Ishikawa (cell line): ENCODE measurements at regions not wholly inside any gene's neighbourhood (a gene's known extent, or its start where the extent isn't known, plus 50 kb on each side); places are given as distances from the start of the nearest gene placed in this dataset.

Source experiments
- CEBPB ChIP-seq: IDR thresholded peaks from 2 replicates; pipeline ENCODE4 v1.6.1; 2012
- CREB1 ChIP-seq: IDR thresholded peaks from 2 replicates; pipeline ENCODE4 v1.6.1; 2012; ENCODE audit warnings: low read depth
- EGR1 ChIP-seq: IDR thresholded peaks from 2 replicates; pipeline ENCODE4 v1.6.1; 2012
- EP300 ChIP-seq: IDR thresholded peaks from 2 replicates; pipeline ENCODE4 v1.6.1; 2012; ENCODE audit warnings: borderline replicate concordance
- FOXM1 ChIP-seq: IDR thresholded peaks from 2 replicates; pipeline ENCODE4 v1.6.1; 2012; ENCODE audit warnings: low read depth, borderline replicate concordance
- NFIC ChIP-seq: IDR thresholded peaks from 2 replicates; pipeline ENCODE4 v1.6.1; 2012
- RAD21 ChIP-seq: IDR thresholded peaks from 2 replicates; pipeline ENCODE4 v1.6.1; 2012; ENCODE audit warnings: low read depth
- TAF1 ChIP-seq: IDR thresholded peaks from 2 replicates; pipeline ENCODE4 v1.6.1; 2012; ENCODE audit warnings: low read depth, mild to moderate bottlenecking
- TCF12 ChIP-seq: IDR thresholded peaks from 2 replicates; pipeline ENCODE4 v1.6.1; 2012; ENCODE audit warnings: low read depth
- TEAD4 ChIP-seq: IDR thresholded peaks from 2 replicates; pipeline ENCODE4 v1.6.1; 2012
- YY1 ChIP-seq: IDR thresholded peaks from 2 replicates; pipeline ENCODE4 v1.6.1; 2012; ENCODE audit warnings: low read depth
- ZBTB7A ChIP-seq: IDR thresholded peaks from 2 replicates; pipeline ENCODE4 v1.6.1; 2012; ENCODE audit warnings: low read depth
- TF ChIP-seq, protein P1 (sequence below): IDR thresholded peaks from 2 replicates; pipeline ENCODE4 v1.6.1; 2012; ENCODE audit warnings: low read depth, mild to moderate bottlenecking
- TF ChIP-seq, protein P2 (sequence below): IDR thresholded peaks from 2 replicates; pipeline ENCODE4 v1.6.1; 2012
- TF ChIP-seq, protein P3 (sequence below): IDR thresholded peaks from 2 replicates; pipeline ENCODE4 v1.6.1; 2012

DNA sequence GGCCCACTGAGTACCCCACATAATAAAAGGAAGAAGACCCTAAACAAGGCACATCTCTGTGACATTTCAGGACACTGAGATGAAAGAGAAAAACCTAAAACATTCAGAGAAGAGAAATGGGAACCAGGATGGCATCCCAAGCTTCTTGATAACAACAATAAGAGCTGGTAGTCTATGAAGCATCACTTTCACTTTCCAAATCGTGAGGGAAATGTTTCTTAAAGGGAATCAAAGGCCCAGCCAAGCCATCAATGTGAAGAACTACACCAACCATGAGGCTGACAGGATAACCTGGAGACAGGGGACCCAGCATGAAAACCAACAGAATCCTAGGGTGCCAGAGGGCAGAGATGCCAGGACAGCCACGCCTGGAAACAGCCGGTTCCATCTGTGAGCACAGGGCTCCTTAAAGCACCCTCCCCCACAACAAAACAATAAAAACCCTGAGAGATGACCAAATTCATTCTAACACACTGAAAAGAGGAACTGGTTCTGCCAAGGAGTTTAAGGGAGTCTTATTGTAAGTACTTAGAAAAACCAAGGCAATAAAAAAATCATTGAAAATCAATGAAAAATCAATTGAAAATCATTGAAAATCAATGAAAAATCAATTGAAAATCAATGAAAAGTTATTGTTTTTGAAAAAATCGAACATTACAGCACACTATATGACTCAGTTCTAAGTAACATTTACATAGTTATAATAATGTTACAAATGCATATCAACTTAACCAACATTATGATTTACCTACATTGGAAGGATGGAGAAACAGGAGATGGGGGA is 141.5 kb upstream of the ERG start:
- TF ChIP-seq EP300 (no peak), TEAD4 (no peak), NFIC (no peak), FOXM1 (no peak)
- TF ChIP-seq, protein P1, sequence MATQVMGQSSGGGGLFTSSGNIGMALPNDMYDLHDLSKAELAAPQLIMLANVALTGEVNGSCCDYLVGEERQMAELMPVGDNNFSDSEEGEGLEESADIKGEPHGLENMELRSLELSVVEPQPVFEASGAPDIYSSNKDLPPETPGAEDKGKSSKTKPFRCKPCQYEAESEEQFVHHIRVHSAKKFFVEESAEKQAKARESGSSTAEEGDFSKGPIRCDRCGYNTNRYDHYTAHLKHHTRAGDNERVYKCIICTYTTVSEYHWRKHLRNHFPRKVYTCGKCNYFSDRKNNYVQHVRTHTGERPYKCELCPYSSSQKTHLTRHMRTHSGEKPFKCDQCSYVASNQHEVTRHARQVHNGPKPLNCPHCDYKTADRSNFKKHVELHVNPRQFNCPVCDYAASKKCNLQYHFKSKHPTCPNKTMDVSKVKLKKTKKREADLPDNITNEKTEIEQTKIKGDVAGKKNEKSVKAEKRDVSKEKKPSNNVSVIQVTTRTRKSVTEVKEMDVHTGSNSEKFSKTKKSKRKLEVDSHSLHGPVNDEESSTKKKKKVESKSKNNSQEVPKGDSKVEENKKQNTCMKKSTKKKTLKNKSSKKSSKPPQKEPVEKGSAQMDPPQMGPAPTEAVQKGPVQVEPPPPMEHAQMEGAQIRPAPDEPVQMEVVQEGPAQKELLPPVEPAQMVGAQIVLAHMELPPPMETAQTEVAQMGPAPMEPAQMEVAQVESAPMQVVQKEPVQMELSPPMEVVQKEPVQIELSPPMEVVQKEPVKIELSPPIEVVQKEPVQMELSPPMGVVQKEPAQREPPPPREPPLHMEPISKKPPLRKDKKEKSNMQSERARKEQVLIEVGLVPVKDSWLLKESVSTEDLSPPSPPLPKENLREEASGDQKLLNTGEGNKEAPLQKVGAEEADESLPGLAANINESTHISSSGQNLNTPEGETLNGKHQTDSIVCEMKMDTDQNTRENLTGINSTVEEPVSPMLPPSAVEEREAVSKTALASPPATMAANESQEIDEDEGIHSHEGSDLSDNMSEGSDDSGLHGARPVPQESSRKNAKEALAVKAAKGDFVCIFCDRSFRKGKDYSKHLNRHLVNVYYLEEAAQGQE = no peak

DNA sequence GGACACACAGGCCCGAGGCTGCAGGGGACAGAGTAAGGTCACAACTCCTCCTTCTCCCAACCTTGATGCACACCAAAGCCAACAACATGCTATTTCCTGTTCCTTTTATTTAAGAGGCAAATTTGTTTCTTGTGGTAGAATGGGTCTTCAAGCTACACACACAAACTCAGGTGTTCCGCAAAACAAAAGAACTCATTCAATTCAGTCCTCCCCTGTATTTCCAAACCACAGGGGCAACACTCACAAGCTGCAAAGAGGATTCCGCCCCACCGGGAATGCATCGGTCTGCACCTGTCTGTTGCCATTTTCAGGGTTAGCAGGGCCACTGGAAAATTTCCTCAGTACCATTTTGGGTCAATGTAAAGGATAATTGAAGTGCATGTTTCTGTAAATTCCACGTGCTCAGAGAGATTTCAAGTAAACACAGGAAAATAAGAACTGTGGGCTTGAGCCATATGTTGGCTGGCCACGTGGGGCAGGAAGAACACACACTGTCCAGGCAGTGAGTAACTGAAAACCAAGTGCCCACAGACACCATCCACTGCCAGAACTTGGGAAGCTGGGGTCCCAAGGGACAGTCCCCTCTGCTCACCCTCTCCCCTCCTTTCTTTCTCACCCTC is 145.2 kb upstream of the ERG start:
- TF ChIP-seq, protein P1 = no peak
- TF ChIP-seq, protein P2, sequence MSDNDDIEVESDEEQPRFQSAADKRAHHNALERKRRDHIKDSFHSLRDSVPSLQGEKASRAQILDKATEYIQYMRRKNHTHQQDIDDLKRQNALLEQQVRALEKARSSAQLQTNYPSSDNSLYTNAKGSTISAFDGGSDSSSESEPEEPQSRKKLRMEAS = no peak
- TF ChIP-seq YY1 = no peak
- no peak for TF ChIP-seq EP300
- TF ChIP-seq, protein P3, sequence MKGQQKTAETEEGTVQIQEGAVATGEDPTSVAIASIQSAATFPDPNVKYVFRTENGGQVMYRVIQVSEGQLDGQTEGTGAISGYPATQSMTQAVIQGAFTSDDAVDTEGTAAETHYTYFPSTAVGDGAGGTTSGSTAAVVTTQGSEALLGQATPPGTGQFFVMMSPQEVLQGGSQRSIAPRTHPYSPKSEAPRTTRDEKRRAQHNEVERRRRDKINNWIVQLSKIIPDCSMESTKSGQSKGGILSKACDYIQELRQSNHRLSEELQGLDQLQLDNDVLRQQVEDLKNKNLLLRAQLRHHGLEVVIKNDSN = no peak
- TF ChIP-seq ZBTB7A = no peak
- no peak for TF ChIP-seq TAF1
- no peak for TF ChIP-seq TEAD4
- no peak for TF ChIP-seq RAD21

DNA sequence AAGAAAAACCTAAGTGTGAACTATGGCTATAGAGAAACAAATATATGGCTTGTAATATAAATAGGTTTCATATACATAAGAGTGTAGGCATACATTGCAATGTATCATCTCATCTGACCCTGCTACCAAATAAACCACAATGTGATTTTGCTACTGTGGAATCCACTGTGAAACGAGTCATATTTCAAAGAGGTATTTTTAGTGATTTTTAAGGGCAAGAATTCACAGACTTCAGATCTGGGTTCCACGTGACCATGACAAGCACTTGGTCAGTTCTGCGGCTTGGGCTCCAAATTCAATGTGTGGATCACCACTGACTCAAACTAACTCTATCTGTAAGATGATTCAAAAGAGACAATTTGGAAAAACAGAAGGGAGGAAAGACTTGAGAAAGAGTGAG is 147.0 kb upstream of the ERG start:
- TF ChIP-seq, protein P2 = no peak
- TF ChIP-seq TAF1 = no peak
- TF ChIP-seq FOXM1 = no peak
- TF ChIP-seq, protein P3 = no peak
- no peak for TF ChIP-seq NFIC
- no peak for TF ChIP-seq CEBPB
- no peak for TF ChIP-seq RAD21
- TF ChIP-seq CREB1 = no peak
- no peak for TF ChIP-seq YY1
- TF ChIP-seq TCF12 = no peak
- no peak for TF ChIP-seq ZBTB7A
- no peak for TF ChIP-seq TEAD4

DNA sequence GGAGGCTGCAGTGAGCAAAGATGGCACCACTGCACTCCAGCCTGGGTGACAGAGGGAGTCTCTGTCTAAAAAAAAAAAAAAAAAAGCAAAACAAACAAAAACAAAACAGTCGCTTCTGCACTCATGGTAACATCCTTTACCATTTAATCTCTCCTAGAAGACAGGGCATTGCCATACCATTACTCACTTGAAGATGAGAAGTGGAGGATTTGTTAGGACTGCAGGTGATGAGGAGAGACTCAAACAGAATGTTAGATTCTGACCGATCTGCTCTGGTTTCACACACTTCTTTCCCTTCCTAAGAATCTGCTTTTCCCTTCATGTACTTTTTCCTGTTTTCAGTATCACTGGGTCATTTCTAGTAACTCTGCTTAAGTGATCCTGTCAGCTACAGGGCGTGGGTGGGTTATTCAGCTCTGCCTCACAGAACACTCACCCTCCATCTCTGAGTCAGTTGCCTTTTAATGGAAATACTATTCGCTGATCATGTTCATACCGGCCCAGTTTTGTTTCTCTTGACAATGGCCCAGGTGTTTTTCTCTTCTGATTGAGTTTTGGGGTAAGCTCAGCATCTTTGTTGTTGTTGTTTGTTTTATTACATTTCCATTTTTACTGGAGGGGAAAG is 148.0 kb upstream of the ERG start:
- TF ChIP-seq, protein P3 = no peak

DNA sequence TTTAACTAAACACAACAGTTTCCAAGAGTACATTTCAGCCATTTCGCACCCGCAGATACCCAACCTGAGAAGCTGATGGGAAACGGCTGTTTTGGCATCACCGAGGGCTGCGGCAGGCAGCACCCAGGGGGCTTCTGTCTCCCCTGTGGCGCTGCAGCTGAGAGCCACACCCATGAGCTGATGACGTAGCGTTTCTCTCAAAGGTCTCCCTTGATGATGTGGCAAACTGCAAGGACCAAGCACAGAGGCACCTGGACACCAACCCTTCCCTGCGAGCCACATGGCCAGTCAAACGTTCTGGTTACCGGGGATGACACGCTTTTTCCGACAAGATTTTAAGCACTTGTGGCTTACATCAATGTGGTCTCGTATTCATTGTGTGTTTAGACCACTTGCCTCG is 150.8 kb upstream of the ERG start:
- TF ChIP-seq CEBPB (no peak), YY1 (no peak), RAD21 (no peak), TEAD4 (no peak), EGR1 (no peak), TCF12 (no peak), TAF1 (no peak), CREB1 (no peak), NFIC (no peak)
- TF ChIP-seq, protein P1 = no peak
- TF ChIP-seq, protein P3 = no peak
